Amniotic epithelial cell (primary cell): ENCODE measurements at regions not wholly inside any gene's neighbourhood (a gene's known extent, or its start where the extent isn't known, plus 50 kb on each side); places are given as distances from the start of the nearest gene placed in this dataset.

ENCODE experiments used
- DNase-seq: peaks from one replicate; pipeline ENCODE4 v3.0.0-alpha.2; 2010; ENCODE audit warnings: low read depth

GRCh38 chr17:34825884-34826283 lies 135.4 kb downstream of the CCT6B start:
- no peak for DNase-seq

DNA sequence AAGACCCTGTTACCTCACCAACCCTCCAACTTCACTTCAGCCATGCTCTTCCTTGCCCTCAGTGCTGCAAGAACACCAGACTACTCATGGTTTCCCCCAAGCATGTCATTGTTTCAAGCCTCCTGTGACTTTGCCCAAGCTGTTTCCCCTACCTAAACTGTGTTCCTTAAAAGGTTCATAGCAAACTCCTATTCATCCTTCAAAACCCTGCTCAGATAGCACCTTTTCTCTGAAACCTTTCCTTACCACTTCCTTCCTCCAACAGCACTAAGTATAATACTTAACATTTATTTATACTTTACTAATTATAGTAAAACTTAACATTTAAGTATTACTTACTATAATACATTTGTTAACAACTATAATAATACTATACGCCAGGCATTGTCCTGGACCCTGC lies 136.2 kb downstream of the CCT6B start:
- DNase-seq, result no peak

DNA sequence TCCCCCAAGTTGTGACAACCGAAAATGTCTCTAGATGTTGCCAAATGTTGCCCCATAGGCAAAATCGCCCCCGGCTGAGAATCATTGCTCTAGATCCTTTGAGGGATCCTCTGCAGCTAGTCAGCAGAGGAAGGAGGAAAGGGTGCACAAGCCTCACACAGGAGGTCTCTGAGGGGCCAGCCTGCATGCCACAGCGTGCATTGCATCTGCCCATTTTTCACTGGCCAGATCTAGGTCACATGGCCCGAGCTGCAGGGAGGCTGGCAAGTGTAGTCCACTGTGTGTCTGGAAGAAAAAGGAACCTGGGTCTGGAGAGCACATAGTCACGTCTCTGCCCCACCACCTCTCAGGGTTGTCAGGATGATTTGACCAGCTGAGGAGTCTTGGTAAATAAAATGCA lies 138.2 kb downstream of the CCT6B start:
- no peak for DNase-seq

GRCh38 chr17:34822007-34822739 lies 139.1 kb downstream of the CCT6B start:
- no peak for DNase-seq

- DNase-seq, result no peak
Observed at GRCh38 chr17:34820922-34821321, 140.3 kb downstream of the CCT6B start.

GRCh38 chr17:34820248-34820801 lies 140.9 kb downstream of the CCT6B start:
- DNase-seq, result no peak

GRCh38 chr17:34817252-34818035 lies 143.8 kb downstream of the CCT6B start:
- no peak for DNase-seq

GRCh38 chr17:34816848-34817247 lies 144.4 kb downstream of the CCT6B start:
- no peak for DNase-seq

DNA sequence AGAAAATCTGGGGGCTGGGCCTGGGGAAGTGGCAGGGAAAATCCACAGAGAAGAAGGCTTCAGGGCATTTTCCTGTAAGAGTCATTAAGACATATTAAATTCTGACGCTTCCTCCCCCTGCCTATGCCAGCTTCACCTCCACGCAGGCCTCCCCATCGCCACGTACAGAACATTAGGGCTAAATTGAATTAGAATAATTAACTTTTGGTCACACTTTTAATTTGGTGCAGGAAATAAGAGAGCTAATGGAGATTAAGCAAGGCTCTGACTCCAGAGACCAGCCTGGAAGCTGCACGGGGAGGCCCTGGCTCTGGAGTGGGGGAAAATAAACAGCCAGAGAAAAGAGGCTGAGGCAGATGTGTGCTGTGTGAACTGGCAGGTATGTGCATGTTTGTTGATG lies 148.0 kb downstream of the CCT6B start:
- DNase-seq, result no peak

DNA sequence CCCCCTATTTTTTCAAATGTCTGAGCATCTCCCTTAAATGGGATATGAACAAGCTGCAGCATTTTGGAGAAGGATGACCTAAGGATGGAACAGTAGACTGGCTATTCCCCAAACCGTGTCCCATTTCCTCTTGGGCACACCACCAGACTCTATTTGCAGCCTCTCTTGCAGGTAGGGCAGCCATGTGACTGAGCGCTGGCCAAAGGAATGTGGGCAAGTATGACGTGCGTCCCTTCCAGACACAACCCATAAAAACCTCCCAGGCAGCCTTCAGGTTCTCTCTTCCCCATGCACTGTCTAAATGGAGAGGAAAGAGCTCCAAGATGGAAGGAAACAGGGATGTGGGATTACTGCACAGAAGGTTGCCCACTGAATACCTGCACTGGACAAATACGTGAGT lies 149.7 kb downstream of the CCT6B start:
- no peak for DNase-seq

DNA sequence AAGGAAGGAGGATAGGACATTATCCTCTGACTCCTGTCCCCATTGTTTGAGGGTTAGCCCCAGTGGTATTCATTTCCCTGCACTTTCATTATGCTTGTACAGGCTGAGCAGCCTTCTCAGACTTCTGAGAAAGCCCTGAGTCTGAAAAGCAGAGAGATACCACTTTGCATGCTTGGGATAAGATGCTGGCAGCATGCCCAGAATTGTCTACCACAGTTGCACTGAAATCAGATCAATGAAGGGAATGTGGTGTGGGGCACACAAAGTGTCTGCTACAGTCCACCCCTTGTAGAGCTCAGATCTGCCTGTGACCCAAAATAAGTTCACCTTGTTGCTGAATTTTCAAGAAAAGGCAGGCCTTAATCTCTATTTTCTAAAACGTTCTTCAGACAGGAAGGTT lies 160.6 kb downstream of the CCT6B start:
- DNase-seq, result no peak

- no peak for DNase-seq
Observed at GRCh38 chr17:34799751-34800150, 161.5 kb downstream of the CCT6B start.

DNA sequence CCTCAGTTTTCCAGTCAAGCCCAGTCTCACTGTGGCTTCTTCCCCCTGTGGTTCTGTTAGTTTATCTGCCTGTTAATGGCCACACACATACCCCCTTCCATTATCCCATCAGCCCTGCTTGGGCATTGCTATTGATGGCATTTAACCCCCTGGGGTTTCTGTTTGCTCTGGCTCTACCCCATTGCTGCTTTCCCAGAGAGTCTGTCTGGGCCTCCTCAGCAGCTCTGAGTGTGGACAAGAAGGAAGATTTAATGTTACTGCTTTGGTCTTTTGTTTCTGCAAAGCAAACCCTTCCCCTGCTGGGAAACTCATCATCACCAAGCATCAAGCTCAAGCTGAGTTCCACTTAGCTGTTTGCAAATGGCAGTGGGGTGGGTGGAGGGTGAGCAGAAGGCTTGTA lies 162.7 kb downstream of the CCT6B start:
- DNase-seq, result no peak

- DNase-seq, result no peak
Observed at GRCh38 chr17:34797720-34798119, 163.5 kb downstream of the CCT6B start.

- no peak for DNase-seq
Observed at GRCh38 chr17:34793231-34793908, 167.9 kb downstream of the CCT6B start.

- DNase-seq, result no peak
Observed at GRCh38 chr17:34788696-34789095, 172.6 kb downstream of the CCT6B start.

DNA sequence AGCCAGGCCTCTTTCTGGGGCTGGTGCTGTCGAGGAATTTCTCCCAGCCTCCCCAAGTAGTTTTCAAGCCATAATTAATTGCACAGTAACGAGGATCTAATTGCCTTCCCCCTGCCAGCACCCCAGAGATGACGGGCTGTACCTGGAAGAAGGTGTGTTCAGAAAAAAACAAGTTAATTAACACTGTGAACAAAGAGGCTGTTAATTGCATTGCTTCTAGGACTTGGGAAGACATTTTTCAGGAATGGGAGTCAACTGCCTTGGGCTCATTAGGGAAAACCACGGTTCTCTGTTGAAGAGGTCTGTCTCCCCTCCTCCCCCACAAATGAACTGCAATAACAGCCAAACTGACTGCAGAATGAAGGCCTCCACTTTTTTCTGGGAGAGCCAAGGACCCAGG lies 176.7 kb downstream of the CCT6B start:
- no peak for DNase-seq

DNA sequence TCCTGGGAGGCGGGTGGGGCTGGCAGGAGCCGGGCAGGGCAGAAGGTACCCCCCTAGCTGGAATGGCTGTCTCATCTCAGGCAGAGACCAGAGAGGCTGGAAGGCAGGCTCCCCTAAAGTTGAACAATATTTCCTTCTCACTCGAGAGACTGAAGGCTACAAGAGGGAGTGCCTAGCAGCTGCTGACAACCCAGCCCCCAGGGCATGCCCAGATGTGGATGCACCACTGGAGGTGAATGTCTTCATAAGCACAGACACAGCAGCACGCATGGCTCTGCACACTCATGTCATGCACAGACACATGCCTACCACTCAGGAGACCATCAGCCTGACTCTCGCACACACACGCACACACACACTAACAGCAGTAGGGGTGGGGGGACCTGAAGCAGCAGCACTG lies 179.0 kb downstream of the CCT6B start:
- DNase-seq, result no peak

GRCh38 chr17:34781571-34782108 lies 179.6 kb downstream of the CCT6B start:
- DNase-seq, result no peak

DNA sequence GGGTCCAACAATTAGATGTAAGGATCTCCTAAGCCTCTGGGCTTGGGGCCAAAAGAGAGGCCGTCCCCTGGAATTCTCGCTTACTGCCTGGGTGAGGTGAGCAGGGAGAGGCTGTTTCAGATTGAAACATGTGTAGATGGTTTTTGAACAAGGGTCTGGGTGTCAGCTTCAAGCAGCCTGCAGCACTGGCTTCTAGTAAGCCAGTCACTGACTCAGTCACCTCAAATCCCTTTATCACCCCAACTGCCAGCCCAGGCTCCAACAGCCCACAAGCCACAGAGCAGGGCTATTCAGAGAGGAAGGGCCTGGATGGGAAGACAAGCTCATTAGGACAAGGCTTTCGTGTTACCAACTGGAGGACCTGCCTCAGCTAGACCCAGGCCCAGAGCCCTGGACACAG lies 180.2 kb downstream of the CCT6B start:
- DNase-seq, result no peak

DNA sequence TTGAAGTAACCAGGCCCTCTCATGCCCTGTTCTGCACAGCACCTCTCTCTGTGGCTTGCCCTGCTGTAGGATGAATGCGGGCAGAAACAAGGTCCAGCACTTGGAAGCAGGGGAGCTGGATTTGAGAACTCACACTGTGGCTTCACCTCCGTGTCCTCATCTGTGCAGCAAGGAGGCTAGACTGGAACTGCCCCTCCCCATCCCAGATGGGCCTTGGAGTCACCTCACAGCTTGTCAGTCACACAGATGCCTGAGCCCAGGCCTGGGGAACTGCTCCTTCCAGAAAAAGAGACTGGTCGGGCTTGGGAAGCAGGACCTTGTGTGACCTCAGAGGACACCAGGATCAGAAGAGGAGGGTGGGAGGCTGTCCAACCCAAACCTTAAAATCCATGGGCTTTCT lies 180.8 kb downstream of the CCT6B start:
- DNase-seq, result no peak
